Spinal cord (tissue), 9 donors: ENCODE measurements at regions not wholly inside any gene's neighbourhood (a gene's known extent, or its start where the extent isn't known, plus 50 kb on each side); places are given as distances from the start of the nearest gene placed in this dataset.

ENCODE experiments used
- DNase-seq, 6 donors: peaks; one replicate each; pipeline versions ENCODE4 v3.0.0 to v3.0.0-alpha.2; 2013 to 2015; ENCODE audit warnings: low spot score in 6 of 6, low read depth in 4 of 6
- H3K27ac ChIP-seq: one replicate; pipeline ENCODE4 v1.5.1; 2013; ENCODE audit warnings: low read depth, low read length, control low read depth
- H3K27me3 ChIP-seq: one replicate; pipeline ENCODE4 v1.6.1; 2013; ENCODE audit warnings: low read length; ENCODE audit not compliant: control insufficient read depth, insufficient read depth
- H3K36me3 ChIP-seq: one replicate; pipeline ENCODE4 v1.6.1; 2013; ENCODE audit warnings: low read length; ENCODE audit not compliant: control insufficient read depth, insufficient read depth
- H3K4me1 ChIP-seq: one replicate; pipeline ENCODE4 v1.6.1; 2013; ENCODE audit warnings: low read length; ENCODE audit not compliant: control insufficient read depth, insufficient read depth
- H3K4me3 ChIP-seq: one replicate; pipeline ENCODE4 v1.5.1; 2013; ENCODE audit warnings: low read depth, low read length, control low read depth
- H3K9me3 ChIP-seq: one replicate; pipeline ENCODE4 v1.6.1; 2013; ENCODE audit warnings: low read length; ENCODE audit not compliant: control insufficient read depth, insufficient read depth
- whole genome bisulfite sequencing: methylation state at CpG from one replicate; pipeline ENCODE4 v1.1.5; 2013; ENCODE audit warnings: missing lambda C conversion rate; ENCODE audit not compliant: insufficient coverage; 5-methylcytosine and 5-hydroxymethylcytosine counted together
- donor health status: healthy.

- no peaks in the 10 kb centered on the region for H3K9me3 ChIP-seq
- WGBS: 68% methylated on average over 2 of the region's 5 CpGs
Observed at GRCh38 chr10:25778646-25779045, 155.4 kb upstream of the MYO3A start.

GRCh38 chr10:25786161-25786560, 147.9 kb upstream of the MYO3A start:
- peak in 2 of 6 donors; percentile 53 to 77 for DNase-seq
- Histone ChIP-seq H3K4me1 (no peaks in the 10 kb centered on the region), H3K4me3 (no peak overlapping the region), H3K27ac (no peak overlapping the region), H3K27me3 (no peaks in the 10 kb centered on the region), H3K9me3 (no peaks in the 10 kb centered on the region), H3K36me3 (no peaks in the 10 kb centered on the region)
- 70% methylated on average over 3 of the region's 4 CpGs for WGBS

More at GRCh38 chr10:25778646-25779045, 155.4 kb upstream of the MYO3A start:
- no peak for DNase-seq
- no peak overlapping the region for H3K4me3 ChIP-seq
- H3K36me3 ChIP-seq: no peaks in the 10 kb centered on the region
- no peaks in the 10 kb centered on the region for H3K27me3 ChIP-seq
- no peaks in the 10 kb centered on the region for H3K4me1 ChIP-seq
- no peak overlapping the region for H3K27ac ChIP-seq

- DNase-seq: no peak
- WGBS: 100% methylated on average over 1 of the region's 3 CpGs
- H3K4me3 ChIP-seq: no peak overlapping the region
- H3K27ac ChIP-seq: no peak overlapping the region
- no peaks in the 10 kb centered on the region for H3K4me1 ChIP-seq
- no peaks in the 10 kb centered on the region for H3K27me3 ChIP-seq
- H3K36me3 ChIP-seq: no peaks in the 10 kb centered on the region
- H3K9me3 ChIP-seq: no peaks in the 10 kb centered on the region
Observed at GRCh38 chr10:25786899-25787298, 147.1 kb upstream of the MYO3A start.

GRCh38 chr10:25797888-25798429, 136.1 kb upstream of the MYO3A start:
- Histone ChIP-seq H3K4me1 (no peaks in the 10 kb centered on the region), H3K27ac (no peak overlapping the region), H3K4me3 (no peak overlapping the region), H3K9me3 (no peaks in the 10 kb centered on the region), H3K36me3 (no peaks in the 10 kb centered on the region), H3K27me3 (no peaks in the 10 kb centered on the region)
- no CpG with 5 or more reads among the region's 3 CpGs for WGBS
- DNase-seq: no peak

- WGBS: 84% methylated on average over 2 of the region's 2 CpGs
- Histone ChIP-seq H3K27me3 (no peaks in the 10 kb centered on the region), H3K4me1 (no peaks in the 10 kb centered on the region), H3K4me3 (no peak overlapping the region), H3K27ac (no peak overlapping the region), H3K9me3 (no peaks in the 10 kb centered on the region), H3K36me3 (no peaks in the 10 kb centered on the region)
- DNase-seq: no peak
Observed at GRCh38 chr10:25804505-25804904, 129.5 kb upstream of the MYO3A start.

GRCh38 chr10:25805986-25806385, 128.0 kb upstream of the MYO3A start:
- H3K9me3 ChIP-seq: no peaks in the 10 kb centered on the region
- H3K27me3 ChIP-seq: no peaks in the 10 kb centered on the region
- H3K4me1 ChIP-seq: no peaks in the 10 kb centered on the region
- no peak overlapping the region for H3K4me3 ChIP-seq
- no peak overlapping the region for H3K27ac ChIP-seq
- WGBS: no CpG with 5 or more reads among the region's 9 CpGs
- DNase-seq: no peak
- H3K36me3 ChIP-seq: no peaks in the 10 kb centered on the region

- no CpG with 5 or more reads among the region's 5 CpGs for WGBS
- H3K4me3 ChIP-seq: no peak overlapping the region
- H3K27me3 ChIP-seq: no peaks in the 10 kb centered on the region
- H3K27ac ChIP-seq: no peak overlapping the region
- no peaks in the 10 kb centered on the region for H3K9me3 ChIP-seq
- H3K36me3 ChIP-seq: no peaks in the 10 kb centered on the region
- DNase-seq: peak in 1 of 6 donors; percentile 45
- H3K4me1 ChIP-seq: no peaks in the 10 kb centered on the region
Observed at GRCh38 chr10:25808372-25808771, 125.7 kb upstream of the MYO3A start.

GRCh38 chr10:25811052-25811685, 122.9 kb upstream of the MYO3A start:
- no peak overlapping the region for H3K4me3 ChIP-seq
- 59% methylated on average over 4 of the region's 5 CpGs for WGBS
- peak in 2 of 6 donors; percentile 65 to 93 for DNase-seq

GRCh38 chr10:25813511-25813910, 120.5 kb upstream of the MYO3A start:
- no peaks in the 10 kb centered on the region for H3K36me3 ChIP-seq
- DNase-seq: no peak
- H3K27me3 ChIP-seq: no peaks in the 10 kb centered on the region
- H3K4me1 ChIP-seq: no peaks in the 10 kb centered on the region
- H3K9me3 ChIP-seq: no peaks in the 10 kb centered on the region
- H3K27ac ChIP-seq: no peak overlapping the region
- no peak overlapping the region for H3K4me3 ChIP-seq
- WGBS: no CpG with 5 or more reads among the region's 3 CpGs

More at GRCh38 chr10:25811052-25811685, 122.9 kb upstream of the MYO3A start:
- Histone ChIP-seq H3K27me3 (no peaks in the 10 kb centered on the region), H3K27ac (no peak overlapping the region), H3K9me3 (no peaks in the 10 kb centered on the region), H3K36me3 (no peaks in the 10 kb centered on the region), H3K4me1 (no peaks in the 10 kb centered on the region)

GRCh38 chr10:25815236-25815635, 118.8 kb upstream of the MYO3A start:
- no peaks in the 10 kb centered on the region for H3K36me3 ChIP-seq
- H3K4me1 ChIP-seq: no peaks in the 10 kb centered on the region
- H3K27me3 ChIP-seq: no peaks in the 10 kb centered on the region
- no peak overlapping the region for H3K27ac ChIP-seq
- no peaks in the 10 kb centered on the region for H3K9me3 ChIP-seq
- H3K4me3 ChIP-seq: no peak overlapping the region
- WGBS: no CpG with 5 or more reads among the region's 1 CpG
- DNase-seq: no peak
